GM18508 (cell line): ENCODE measurements at regions not wholly inside any gene's neighbourhood (a gene's known extent, or its start where the extent isn't known, plus 50 kb on each side); places are given as distances from the start of the nearest gene placed in this dataset.

ENCODE experiments used
- ATAC-seq: cut with Tn5 transposase; IDR thresholded peaks from one replicate; pipeline ENCODE4 v1.9.1; 2021; ENCODE audit warnings: moderate number of reproducible peaks; ENCODE audit not compliant: insufficient read depth, unreplicated experiment

- no peak for ATAC-seq
These were observed 197.6 kb upstream of the CITED2 start for GRCh38 chr6:139572001-139572400.

GRCh38 chr6:139570166-139570565 is 195.7 kb upstream of the CITED2 start:
- no peak for ATAC-seq

GRCh38 chr6:139569566-139569965 is 195.1 kb upstream of the CITED2 start:
- no peak for ATAC-seq

GRCh38 chr6:139568956-139569538 is 194.6 kb upstream of the CITED2 start:
- ATAC-seq: no peak

- no peak for ATAC-seq
These were observed 193.9 kb upstream of the CITED2 start for GRCh38 chr6:139568151-139568955.

GRCh38 chr6:139567095-139567494 is 192.6 kb upstream of the CITED2 start:
- ATAC-seq: no peak

- ATAC-seq: no peak
These were observed 191.1 kb upstream of the CITED2 start for GRCh38 chr6:139565591-139565990.

GRCh38 chr6:139557547-139557946 is 183.1 kb upstream of the CITED2 start:
- no peak for ATAC-seq

- ATAC-seq: no peak
These were observed 182.1 kb upstream of the CITED2 start for GRCh38 chr6:139556532-139556931.

GRCh38 chr6:139553916-139554315 is 179.5 kb upstream of the CITED2 start:
- no peak for ATAC-seq

- no peak for ATAC-seq
These were observed 176.9 kb upstream of the CITED2 start for GRCh38 chr6:139551376-139551775.

GRCh38 chr6:139550361-139550760 is 175.9 kb upstream of the CITED2 start:
- ATAC-seq: no peak

- ATAC-seq: no peak
These were observed 175.2 kb upstream of the CITED2 start for GRCh38 chr6:139549561-139550070.

GRCh38 chr6:139547804-139548203 is 173.4 kb upstream of the CITED2 start:
- ATAC-seq: no peak

- no peak for ATAC-seq
These were observed 172.8 kb upstream of the CITED2 start for GRCh38 chr6:139547122-139547776.

GRCh38 chr6:139546106-139546472 is 171.6 kb upstream of the CITED2 start:
- ATAC-seq: no peak

GRCh38 chr6:139545206-139546105 is 171.0 kb upstream of the CITED2 start:
- ATAC-seq: no peak

GRCh38 chr6:139544701-139545057 is 170.2 kb upstream of the CITED2 start:
- no peak for ATAC-seq

- ATAC-seq: no peak
These were observed 167.9 kb upstream of the CITED2 start for GRCh38 chr6:139542351-139542750.

- no peak for ATAC-seq
These were observed 166.4 kb upstream of the CITED2 start for GRCh38 chr6:139540894-139541293.
